ENCODE measurements at regions not wholly inside any gene's neighbourhood (a gene's known extent, or its start where the extent isn't known, plus 50 kb on each side); places are given as distances from the start of the nearest gene placed in this dataset.

- Histone ChIP-seq H3K4me3 (ENCODE audit: low read depth in 1 of 2, low read length in 1 of 2) (no peak overlapping the region), H3K27ac (no peak overlapping the region), H3K9me3 (no peaks in the 10 kb centered on the region), H3K27me3 (no peaks in the 10 kb centered on the region), H3K36me3 (no peaks in the 10 kb centered on the region), H3K4me1 (ENCODE audit: control insufficient read depth in 1 of 2, insufficient read depth in 1 of 2, low read depth in 1 of 2, low read length in 1 of 2) (no peaks in the 10 kb centered on the region)
- no peak for TF ChIP-seq CTCF (IDR thresholded peaks at IDR 0.05)
Observed at GRCh38 chr4:153044036-153044435, 107.9 kb downstream of the FHDC1 start.

DNA sequence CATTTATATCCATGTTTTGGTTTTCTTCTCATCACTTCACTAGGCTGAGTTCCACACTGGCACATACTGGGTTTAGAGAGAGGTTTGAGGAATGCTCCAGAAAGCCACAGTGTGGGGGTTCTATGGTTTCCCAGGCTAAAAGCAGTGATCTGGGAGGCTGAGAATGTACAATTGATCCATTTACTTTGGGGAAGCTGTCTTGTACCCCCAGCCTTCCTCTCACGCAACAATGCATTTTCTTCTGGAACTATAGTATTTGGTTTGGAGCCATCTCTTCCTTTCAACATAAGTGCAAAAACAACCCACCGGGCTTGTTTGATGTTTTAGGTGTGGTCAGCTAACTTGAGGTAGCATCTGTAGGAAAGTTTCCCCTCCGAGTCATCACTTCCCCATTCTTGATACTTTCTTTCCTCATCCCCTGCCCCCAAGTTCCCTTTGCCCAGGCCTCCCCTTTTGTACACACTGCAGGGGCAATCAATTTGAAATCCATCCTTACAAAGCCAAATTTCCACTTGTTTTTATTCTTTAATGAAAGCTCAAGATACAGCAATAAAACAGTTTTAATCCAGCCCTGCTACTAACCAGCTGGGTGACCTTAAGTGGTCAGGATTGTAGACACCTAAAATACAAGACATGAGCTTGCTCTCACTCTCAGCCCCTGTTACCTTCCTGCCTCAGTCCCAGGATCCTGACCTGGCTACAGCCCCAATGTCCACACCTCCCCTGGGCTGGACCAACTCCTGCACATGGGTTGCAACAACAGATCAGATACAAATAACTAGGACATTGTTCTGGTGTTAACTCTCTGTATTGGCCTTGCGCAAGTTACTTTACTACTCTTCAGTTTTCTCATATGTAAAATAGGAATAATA is 109.2 kb downstream of the FHDC1 start:
- H3K27ac ChIP-seq = no peak overlapping the region
- no peaks in the 10 kb centered on the region for H3K36me3 ChIP-seq
- TF ChIP-seq CTCF (IDR thresholded peaks at IDR 0.05) = no peak
- H3K27me3 ChIP-seq = no peaks in the 10 kb centered on the region
- no peaks in the 10 kb centered on the region for H3K4me1 ChIP-seq (ENCODE audit: control insufficient read depth in 1 of 2, insufficient read depth in 1 of 2, low read depth in 1 of 2, low read length in 1 of 2)
- no peak overlapping the region for H3K4me3 ChIP-seq (ENCODE audit: low read depth in 1 of 2, low read length in 1 of 2)
- H3K9me3 ChIP-seq = no peaks in the 10 kb centered on the region

GRCh38 chr4:153058671-153059060 is 122.5 kb downstream of the FHDC1 start:
- no peak overlapping the region for H3K4me3 ChIP-seq (ENCODE audit: low read depth in 1 of 2, low read length in 1 of 2)
- TF ChIP-seq CTCF (IDR thresholded peaks at IDR 0.05) = no peak
- no peaks in the 10 kb centered on the region for H3K36me3 ChIP-seq
- no peaks in the 10 kb centered on the region for H3K4me1 ChIP-seq (ENCODE audit: control insufficient read depth in 1 of 2, insufficient read depth in 1 of 2, low read depth in 1 of 2, low read length in 1 of 2)
- no peaks in the 10 kb centered on the region for H3K27me3 ChIP-seq
- no peaks in the 10 kb centered on the region for H3K9me3 ChIP-seq
- no peak overlapping the region for H3K27ac ChIP-seq

GRCh38 chr4:153060196-153060595 is 124.1 kb downstream of the FHDC1 start:
- H3K36me3 ChIP-seq = no peaks in the 10 kb centered on the region
- H3K27ac ChIP-seq = no peak overlapping the region
- H3K4me3 ChIP-seq (ENCODE audit: low read depth in 1 of 2, low read length in 1 of 2) = no peak overlapping the region
- no peak for TF ChIP-seq CTCF (IDR thresholded peaks at IDR 0.05)
- H3K9me3 ChIP-seq = no peaks in the 10 kb centered on the region
- no peaks in the 10 kb centered on the region for H3K27me3 ChIP-seq
- H3K4me1 ChIP-seq (ENCODE audit: control insufficient read depth in 1 of 2, insufficient read depth in 1 of 2, low read depth in 1 of 2, low read length in 1 of 2) = no peaks in the 10 kb centered on the region

- Histone ChIP-seq H3K4me1 (ENCODE audit: control insufficient read depth in 1 of 2, insufficient read depth in 1 of 2, low read depth in 1 of 2, low read length in 1 of 2) (no peaks in the 10 kb centered on the region), H3K9me3 (no peaks in the 10 kb centered on the region), H3K4me3 (ENCODE audit: low read depth in 1 of 2, low read length in 1 of 2) (no peak overlapping the region), H3K27me3 (no peaks in the 10 kb centered on the region), H3K27ac (no peak overlapping the region), H3K36me3 (no peaks in the 10 kb centered on the region)
- no peak for TF ChIP-seq CTCF (IDR thresholded peaks at IDR 0.05)
Observed at GRCh38 chr4:153061971-153062370, 125.8 kb downstream of the FHDC1 start.

Data from neutrophil (primary cell).